B cell (primary cell): ENCODE measurements at regions not wholly inside any gene's neighbourhood (a gene's known extent, or its start where the extent isn't known, plus 50 kb on each side); places are given as distances from the start of the nearest gene placed in this dataset.

Source experiments
- ATAC-seq: fragments of 200-7000 bp; cut with Tn5 transposase; one replicate; pipeline ENCODE4 v1.10.0; 2021; ENCODE audit warnings: low read depth, mild to moderate bottlenecking, moderate number of reproducible peaks, moderate library complexity
- CTCF ChIA-PET: fragments of 350-600 bp; sonication (Branson Sonifier 250); formaldehyde crosslinking; loops from one replicate; lab custom pipeline; 2021; ENCODE audit warnings: antibody characterized with exemption, inconsistent platforms; lab: Charles Lee
- POLR2A ChIA-PET: fragments of 350-600 bp; sonication (Branson Sonifier 250); formaldehyde crosslinking; loops from one replicate; lab custom pipeline; 2021; ENCODE audit warnings: antibody characterized with exemption; lab: Charles Lee
- DNase-seq: peaks from one replicate; pipeline ENCODE4 v3.0.0; 2013
- H2AFZ ChIP-seq: 2 replicates; pipeline ENCODE4 v1.6.1; 2012; ENCODE audit warnings: mild to moderate bottlenecking, low read depth, low read length; ENCODE audit not compliant: insufficient read depth, poor library complexity, severe bottlenecking
- H3K27ac ChIP-seq, 2 donors: 1 replicate in 1 of 2; 2 replicates in 1 of 2; pipeline ENCODE4 v1.5.1; 2012 to 2013; ENCODE audit warnings: low read length in 2 of 2, mild to moderate bottlenecking in 2 of 2, moderate library complexity in 1 of 2
- H3K27me3 ChIP-seq, 4 experiments: fragments of 200-600 bp in 1 of 4; sonication (generic) in 1 of 4; replicated peaks in 1 of 4; 1 replicate in 2 of 4; 2 replicates in 2 of 4; pipeline versions ENCODE4 v1.6.1 to v1.7.0; 2013 to 2016; ENCODE audit warnings: low read length in 3 of 4, mild to moderate bottlenecking in 2 of 4, mixed read lengths in 1 of 4, moderate library complexity in 1 of 4; ENCODE audit not compliant: insufficient read depth in 4 of 4, control insufficient read depth in 3 of 4; ENCODE audit errors: control extremely low read depth in 1 of 4
- H3K36me3 ChIP-seq, 2 experiments: replicated peaks in 1 of 2; 1 replicate in 1 of 2; 2 replicates in 1 of 2; pipeline versions ENCODE4 v1.6.1 to v1.7.1; 2013; ENCODE audit warnings: low read length in 1 of 2; ENCODE audit not compliant: insufficient read depth in 2 of 2, control insufficient read depth in 1 of 2; ENCODE audit errors: control extremely low read depth in 1 of 2, extremely low read depth in 1 of 2
- H3K4me1 ChIP-seq, 2 donors: fragments of 200-600 bp in 1 of 2; sonication (generic) in 1 of 2; 1 replicate in 1 of 2; 2 replicates in 1 of 2; pipeline versions ENCODE4 v1.5.1 to v1.6.1; 2013 to 2017; ENCODE audit warnings: low read length in 2 of 2; ENCODE audit not compliant: control insufficient read depth in 2 of 2, insufficient read depth in 2 of 2
- H3K4me2 ChIP-seq: replicated peaks from 2 replicates; pipeline ENCODE3; 2012; ENCODE audit warnings: mild to moderate bottlenecking, low read depth, low read length; ENCODE audit not compliant: poor library complexity, severe bottlenecking
- H3K4me3 ChIP-seq, 5 experiments: fragments of 200-600 bp in 1 of 5; sonication (generic) in 1 of 5; 1 replicate in 3 of 5; 2 replicates in 2 of 5; pipeline versions ENCODE4 v1.5.1 to v1.7.0; 2011 to 2016; ENCODE audit warnings: low read length in 4 of 5, mild to moderate bottlenecking in 4 of 5, low read depth in 2 of 5, control low read depth in 1 of 5, moderate library complexity in 1 of 5; ENCODE audit not compliant: insufficient read depth in 1 of 5; ENCODE audit errors: control extremely low read depth in 1 of 5, extremely low read depth in 1 of 5
- H3K79me2 ChIP-seq: fragments of 200-600 bp; sonication (generic); one replicate; pipeline ENCODE4 v1.6.0; 2016; ENCODE audit warnings: low read length; ENCODE audit not compliant: control insufficient read depth, insufficient read depth
- H3K9ac ChIP-seq: fragments of 200-600 bp; sonication (generic); 2 replicates; pipeline ENCODE4 v1.6.1; 2017; ENCODE audit warnings: mild to moderate bottlenecking, low read length, moderate library complexity
- H3K9me3 ChIP-seq, 3 donors: one replicate each; pipeline versions ENCODE4 v1.6.1 to v1.7.1; 2013; ENCODE audit warnings: low read length in 2 of 3; ENCODE audit not compliant: control insufficient read depth in 2 of 3, insufficient read depth in 1 of 3; ENCODE audit errors: control extremely low read depth in 1 of 3
- H4K20me1 ChIP-seq: 2 replicates; pipeline ENCODE4 v1.6.0; 2012; ENCODE audit warnings: mild to moderate bottlenecking, low read length; ENCODE audit not compliant: insufficient read depth, control insufficient read depth, poor library complexity, severe bottlenecking
- H3K27ac Mint-ChIP-seq: one replicate; pipeline ENCODE4 v1.8.0; 2021; ENCODE audit warnings: mixed read lengths
- H3K27me3 Mint-ChIP-seq: one replicate; pipeline ENCODE4 v1.8.0; 2021; ENCODE audit warnings: mixed read lengths
- H3K4me1 Mint-ChIP-seq: one replicate; pipeline ENCODE4 v1.8.0; 2021; ENCODE audit warnings: mixed read lengths
- H3K4me3 Mint-ChIP-seq: one replicate; pipeline ENCODE4 v1.8.0; 2021; ENCODE audit warnings: mixed read lengths
- H3K9me3 Mint-ChIP-seq: one replicate; pipeline ENCODE4 v1.8.0; 2022; ENCODE audit warnings: mixed read lengths; ENCODE audit not compliant: insufficient read depth
- CTCF ChIP-seq: fragments of 200-600 bp; IDR thresholded peaks from one replicate; pipeline ENCODE4 v1.8.0; 2022; ENCODE audit warnings: antibody characterized with exemption, mild to moderate bottlenecking
- EZH2 ChIP-seq: IDR thresholded peaks from 2 replicates; pipeline ENCODE4 v1.6.1; 2012; ENCODE audit warnings: borderline replicate concordance, low read depth, mild to moderate bottlenecking, moderate library complexity, low read length; ENCODE audit not compliant: insufficient read depth, poor library complexity, severe bottlenecking
- WGBS: methylation state at CpG from one replicate; pipeline ENCODE4 v1.1.5; 2013; ENCODE audit warnings: missing lambda C conversion rate; ENCODE audit not compliant: insufficient coverage; 5-methylcytosine and 5-hydroxymethylcytosine counted together
- intact Hi-C: fragments of 100-400 bp; cut with micrococcal nuclease; formaldehyde crosslinking; loops from one replicate; pipeline ENCODE4 v1.10.0; 2022

GRCh38 chr5:29077451-29077850, 2039.1 kb upstream of the CDH9 start:
- Histone ChIP-seq H3K79me2 (no peaks in the 10 kb centered on the region), H3K9ac (no peak overlapping the region), H3K27me3 (no peaks in the 10 kb centered on the region), H4K20me1 (no peaks in the 10 kb centered on the region), H2AFZ (no peak overlapping the region), H3K27ac (no peak overlapping the region), H3K9me3 (peaks cover 0 to 4% (median 0%) of the 10 kb centered on the region in 3 donors), H3K4me3 (no peak overlapping the region), H3K4me1 (no peaks in the 10 kb centered on the region), H3K4me2 (no peak overlapping the region), H3K36me3 (no peaks in the 10 kb centered on the region)
- Mint-ChIP-seq H3K9me3 (peaks cover 13% of the 10 kb centered on the region), H3K27ac (no peak overlapping the region), H3K4me3 (no peak overlapping the region), H3K27me3 (no peaks in the 10 kb centered on the region), H3K4me1 (no peaks in the 10 kb centered on the region)
- POLR2A ChIA-PET = no interaction called here
- ATAC-seq (no peak), DNase-seq (no peak)
- CTCF ChIA-PET = no interaction called here
- TF ChIP-seq CTCF = no peak
- no peak for TF ChIP-seq EZH2
- WGBS = 75% methylated on average over 2 of the region's 5 CpGs
- intact Hi-C loops = no loop called here

- no peaks in the 10 kb centered on the region for H3K4me1 ChIP-seq
- Mint-ChIP-seq H3K4me1 (no peaks in the 10 kb centered on the region), H3K27ac (no peak overlapping the region), H3K4me3 (no peak overlapping the region), H3K9me3 (peaks cover 2% of the 10 kb centered on the region), H3K27me3 (no peaks in the 10 kb centered on the region)
- intact Hi-C loops = no loop called here
- WGBS = no CpG with 5 or more reads among the region's 2 CpGs
- ChIA-PET POLR2A (no interaction called here), CTCF (no interaction called here)
- no peak overlapping the region for H3K27ac ChIP-seq
- no peak for ATAC-seq
- no peaks in the 10 kb centered on the region for H3K9me3 ChIP-seq
- no peak for DNase-seq
- no peaks in the 10 kb centered on the region for H3K36me3 ChIP-seq
- H3K4me3 ChIP-seq = no peak overlapping the region
- no peaks in the 10 kb centered on the region for H3K27me3 ChIP-seq
- H4K20me1 ChIP-seq = no peaks in the 10 kb centered on the region
- no peak overlapping the region for H3K9ac ChIP-seq
- no peaks in the 10 kb centered on the region for H3K79me2 ChIP-seq
- H3K4me2 ChIP-seq = no peak overlapping the region
- no peak overlapping the region for H2AFZ ChIP-seq
- TF ChIP-seq CTCF (no peak), EZH2 (no peak)
These were observed 2030.7 kb upstream of the CDH9 start for GRCh38 chr5:29069104-29069402.
